SIG-M5 treated with dmso at 0.1 percent for 504 hours (cell line): ENCODE measurements at regions not wholly inside any gene's neighbourhood (a gene's known extent, or its start where the extent isn't known, plus 50 kb on each side); places are given as distances from the start of the nearest gene placed in this dataset.
A peak's percentile ranks its signal among the peaks of the same experiment; 100 is the strongest.
"Not testable (repeated sequence)": the region's sequence is repeated elsewhere in the genome, so short reads cannot be mapped to it uniquely, and the experiment has no call there.

Experiments
- DNase-seq: peaks from one replicate; lab custom pipeline; 2025; ENCODE audit not compliant: unreplicated experiment; lab: John Stamatoyannopoulos, UW

DNA sequence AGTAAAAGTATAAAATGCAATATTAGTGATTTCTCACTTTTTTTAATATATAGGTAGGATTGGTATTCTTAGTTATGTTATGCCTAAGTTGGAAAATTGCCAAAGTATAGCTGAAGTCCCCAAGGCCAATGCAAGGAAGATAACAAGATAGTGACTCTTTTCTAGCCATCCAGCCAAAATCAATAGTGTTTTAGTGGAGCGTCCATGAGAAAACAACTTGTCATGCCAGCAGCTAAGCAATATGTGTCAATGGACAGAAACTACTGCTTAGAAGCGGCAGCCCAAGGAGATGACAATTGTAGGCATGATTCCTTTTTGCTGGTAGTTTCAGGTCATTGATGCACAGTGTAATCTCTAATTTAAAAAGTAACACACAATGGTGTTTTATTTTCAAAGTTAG lies 1444.6 kb downstream of the SUCLG1 start:
- no peak for DNase-seq

DNA sequence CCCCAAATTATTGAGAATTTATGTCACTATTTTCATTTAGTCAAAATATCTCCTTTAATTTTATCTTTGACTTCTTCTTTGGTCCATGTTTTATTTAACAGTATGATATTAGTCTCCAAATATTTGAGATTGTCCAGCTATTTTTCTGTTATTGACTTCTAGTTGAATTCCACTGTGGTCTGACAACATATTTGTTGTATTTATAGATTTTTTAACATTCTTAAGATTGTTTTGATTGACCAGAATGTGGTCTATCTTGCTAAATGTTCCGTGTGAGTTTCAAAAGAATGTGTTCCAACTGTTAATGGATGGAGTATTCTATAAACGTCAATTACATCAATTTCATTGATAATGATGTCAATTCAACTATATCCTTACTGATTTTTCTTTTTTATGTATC lies 1452.1 kb downstream of the SUCLG1 start:
- DNase-seq, result no peak

DNA sequence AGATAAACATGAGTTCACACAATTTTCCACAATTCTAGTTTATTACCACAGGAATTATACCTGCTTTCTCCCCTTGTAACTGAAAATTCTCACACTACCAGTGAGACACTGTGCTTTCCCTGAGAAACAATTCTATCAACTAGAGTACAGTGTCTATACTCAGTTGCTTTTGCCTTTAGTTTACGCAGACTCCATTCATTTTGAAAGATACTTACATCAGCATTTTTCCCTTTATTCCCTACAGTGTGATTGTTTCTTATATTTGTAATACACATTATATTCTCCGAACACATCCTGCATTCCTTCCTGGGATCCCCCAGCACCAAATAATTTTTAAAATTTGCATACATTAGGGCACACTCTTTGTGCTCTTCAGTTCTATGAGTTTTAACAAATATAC lies 1455.5 kb downstream of the SUCLG1 start:
- no peak for DNase-seq

DNA sequence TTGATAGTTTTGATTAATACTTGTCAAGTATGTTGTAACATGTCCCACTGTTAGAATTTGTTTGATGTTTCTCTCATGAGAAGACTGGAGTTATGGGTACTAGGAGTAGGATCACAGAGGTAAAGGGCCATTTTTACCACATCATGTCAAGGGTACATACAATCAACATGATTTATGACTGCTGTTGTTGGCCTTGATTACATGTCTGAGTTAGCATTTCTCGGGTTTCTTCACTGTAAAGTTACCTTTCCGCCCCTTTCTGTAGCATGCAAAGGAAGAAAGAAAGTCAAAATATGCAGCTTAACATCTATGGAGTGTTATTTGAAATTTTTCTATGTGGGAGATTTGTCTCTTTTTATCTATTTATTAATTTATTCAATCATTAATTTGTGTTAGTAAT lies 1456.4 kb downstream of the SUCLG1 start:
- DNase-seq, result no peak

DNA sequence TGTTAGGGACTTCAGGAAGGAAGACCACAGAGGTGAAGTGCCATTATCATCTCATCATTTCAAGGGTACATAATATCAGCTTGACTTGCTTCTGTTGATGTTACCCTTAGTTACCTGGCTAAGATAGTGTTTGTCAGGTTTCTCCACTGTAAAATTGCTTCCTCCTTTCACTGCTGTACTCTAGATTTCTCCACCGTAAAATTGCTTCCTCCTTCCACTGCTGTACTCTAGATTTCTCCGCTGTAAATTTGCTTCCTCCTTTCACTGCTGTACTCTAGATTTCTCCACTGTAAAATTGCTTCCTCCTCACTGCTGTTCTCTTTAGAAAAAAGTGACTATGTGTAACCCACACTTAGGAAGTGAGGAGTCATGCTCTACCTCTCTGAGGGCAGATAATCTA lies 1460.3 kb downstream of the SUCLG1 start:
- peak; percentile 29 for DNase-seq

DNA sequence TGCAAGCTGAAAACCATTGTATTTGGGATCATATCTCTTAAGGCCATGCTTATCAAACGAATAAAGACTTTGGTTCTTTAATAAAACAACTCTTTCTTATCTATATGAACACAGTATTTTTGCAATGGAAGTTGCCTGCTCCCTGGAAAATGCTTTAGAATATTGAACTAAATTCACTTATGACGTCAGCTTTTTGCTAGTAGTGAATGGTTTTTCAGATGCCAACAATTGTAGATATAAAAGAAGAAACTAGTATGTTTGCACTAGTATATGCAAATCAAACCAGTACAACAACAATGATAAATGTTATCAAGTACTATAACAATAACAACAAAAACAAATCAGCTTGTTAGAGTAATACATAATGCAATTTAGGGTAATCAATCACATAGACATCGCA lies 1462.9 kb downstream of the SUCLG1 start:
- no peak for DNase-seq

DNA sequence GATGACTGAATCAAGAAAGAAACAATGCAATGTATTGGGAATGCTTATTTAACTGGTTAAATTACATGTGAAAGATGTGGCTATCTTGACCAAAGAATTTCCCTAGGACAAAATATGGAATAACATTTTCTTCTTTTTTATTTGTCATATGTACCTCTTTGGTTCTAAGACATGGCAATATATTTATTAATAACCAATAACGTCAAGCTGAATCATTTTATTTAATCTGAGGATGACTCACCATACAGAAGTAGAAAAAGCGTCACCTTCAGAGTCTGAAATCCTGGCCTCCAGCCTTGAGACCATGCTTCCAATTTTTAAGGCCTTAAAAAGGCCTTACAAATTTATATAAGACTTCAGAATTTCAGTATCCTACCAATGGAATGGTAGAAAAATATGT lies 1464.9 kb downstream of the SUCLG1 start:
- DNase-seq, result no peak

DNA sequence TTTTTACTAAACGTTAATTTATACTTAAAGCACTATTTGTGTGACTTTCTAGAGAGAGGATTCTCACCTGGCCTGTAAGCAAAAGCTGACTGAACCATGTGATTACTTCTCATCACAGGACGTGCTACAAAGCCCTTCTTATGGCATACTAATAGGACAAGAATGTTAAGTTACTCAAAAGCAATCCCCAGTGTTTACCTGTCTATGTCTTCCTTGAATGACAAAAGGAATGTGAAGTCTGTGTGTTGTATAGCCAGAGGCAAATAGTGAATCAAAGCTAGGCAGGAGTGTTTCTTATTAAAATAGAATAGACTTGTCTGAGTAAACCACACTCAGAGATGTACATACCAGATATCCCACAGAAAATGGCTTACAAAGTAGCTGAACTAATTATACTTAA lies 1465.5 kb downstream of the SUCLG1 start:
- DNase-seq, result peak; percentile 36

DNA sequence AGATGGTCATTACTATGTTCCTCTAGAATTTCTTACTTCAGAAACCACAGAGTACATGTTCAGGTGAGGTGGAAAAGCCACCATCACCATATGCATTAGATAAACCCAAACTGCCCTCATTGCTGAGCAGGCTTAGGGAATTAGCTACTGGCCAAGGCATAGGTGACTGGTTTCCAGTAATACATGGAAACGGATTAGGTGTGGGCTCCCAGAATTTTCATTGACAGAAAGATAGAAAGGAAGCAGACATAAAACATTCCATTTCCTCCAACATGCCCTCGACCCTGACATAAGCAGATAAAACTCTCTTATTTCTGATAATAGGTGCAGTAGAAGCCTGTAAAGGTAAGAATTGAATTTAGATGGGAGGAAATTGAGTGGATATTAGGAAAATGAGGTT lies 1466.1 kb downstream of the SUCLG1 start:
- DNase-seq, result no peak

DNA sequence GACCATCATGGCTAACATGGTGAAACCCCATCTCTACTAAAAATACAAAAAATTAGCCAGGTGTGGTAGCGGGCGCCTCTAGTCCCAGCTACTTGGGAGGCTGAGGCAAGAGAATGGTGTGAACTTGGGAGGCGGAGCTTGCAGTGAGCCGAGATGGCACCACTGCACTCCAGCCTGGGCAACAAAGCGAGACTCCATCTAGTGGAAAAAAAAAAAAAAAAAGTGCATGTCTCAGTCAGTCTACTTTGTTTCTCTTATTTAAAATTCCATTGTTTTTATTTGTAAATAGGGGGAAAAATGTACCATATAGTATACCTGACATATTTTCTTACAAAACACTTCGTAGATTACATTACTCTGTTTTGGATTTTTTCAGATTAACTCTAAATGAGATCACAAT lies 1471.4 kb downstream of the SUCLG1 start:
- not testable (repeated sequence) for DNase-seq

DNA sequence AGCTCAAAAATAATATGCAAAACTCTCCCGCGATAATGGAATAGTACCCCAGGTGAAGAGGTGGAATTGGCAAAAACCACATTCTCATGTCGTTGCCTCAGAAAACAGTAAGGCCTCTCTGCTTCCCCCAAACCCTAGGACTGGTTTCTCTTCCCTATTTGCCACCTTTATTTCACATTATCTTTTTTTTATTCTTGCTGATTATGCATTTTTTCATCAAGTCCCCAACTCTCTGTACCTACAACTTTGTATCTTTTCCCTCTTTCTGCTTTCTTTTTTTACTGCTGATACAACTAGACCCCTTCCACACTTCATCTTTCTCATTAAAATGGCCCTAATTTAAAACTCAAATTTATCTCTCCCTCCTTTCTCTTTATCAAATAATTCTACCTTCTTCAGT lies 1472.2 kb downstream of the SUCLG1 start:
- DNase-seq, result no peak

DNA sequence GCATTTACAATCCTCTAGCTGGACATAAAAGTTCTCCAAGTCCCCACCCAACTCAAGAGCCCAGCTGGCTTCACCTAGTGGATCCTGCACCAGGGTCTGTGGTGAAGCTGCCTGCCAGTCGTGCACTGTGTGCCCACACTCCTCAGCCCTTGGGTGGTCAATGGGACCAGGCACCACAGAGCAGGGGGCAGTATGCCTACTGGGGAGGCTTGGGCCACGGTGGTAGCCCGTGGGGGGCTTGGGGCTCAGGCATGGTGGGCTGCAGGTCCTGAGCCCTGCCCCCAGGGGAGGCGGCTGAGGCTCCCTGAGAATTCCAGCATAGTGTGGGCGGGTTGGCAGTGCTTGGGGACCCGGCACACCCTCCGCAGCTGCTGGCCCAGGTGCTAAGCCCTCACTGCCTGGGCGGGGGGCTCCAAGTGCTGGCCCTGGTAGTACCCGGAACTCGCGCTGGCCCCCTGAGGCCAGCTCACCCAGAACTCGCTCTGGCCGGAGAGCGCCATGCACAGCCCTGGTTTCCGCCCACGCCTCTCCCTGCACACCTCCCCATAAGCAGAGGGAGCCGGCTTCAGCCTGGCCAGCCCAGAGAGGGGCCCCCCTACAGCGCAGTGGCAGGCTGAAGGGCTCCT lies 1473.4 kb downstream of the SUCLG1 start:
- no peak for DNase-seq

DNA sequence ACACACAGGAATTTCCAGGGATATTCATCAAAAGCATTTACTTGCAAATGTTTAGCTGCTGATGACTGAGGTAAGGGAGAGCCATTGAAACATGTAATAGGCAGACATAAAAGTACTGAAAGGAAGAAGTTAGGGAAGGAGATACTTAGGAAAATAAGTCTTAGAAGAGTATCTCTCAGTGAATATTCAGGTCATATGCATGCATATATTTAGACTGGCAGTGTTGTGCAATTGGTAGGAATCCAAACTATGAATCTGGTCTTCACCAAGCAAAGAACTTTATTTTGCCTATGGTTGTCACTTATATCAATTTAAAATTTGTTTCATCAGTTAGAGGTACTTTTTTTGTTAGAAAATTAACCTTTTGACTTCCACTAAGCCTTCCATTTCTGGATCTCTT lies 1490.7 kb downstream of the SUCLG1 start:
- DNase-seq, result no peak

DNA sequence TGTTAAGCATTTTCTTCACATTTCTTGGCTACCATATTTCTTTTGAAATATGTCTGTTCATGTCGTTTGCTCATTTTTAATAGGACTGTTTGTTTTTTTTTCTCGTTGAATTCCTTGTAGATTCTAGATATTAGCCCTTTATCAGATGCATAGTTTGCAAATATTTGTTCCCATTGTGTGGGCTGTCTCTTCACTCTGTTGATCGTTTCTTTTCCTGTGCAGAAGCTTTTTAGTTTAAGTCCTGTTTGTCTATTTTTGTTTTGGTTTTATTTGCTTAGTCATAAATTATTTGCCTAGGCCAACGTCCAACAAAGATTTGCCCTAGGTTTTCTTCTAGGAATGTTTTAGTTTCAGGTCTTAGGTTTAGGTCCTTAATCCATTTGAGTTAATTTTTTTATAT lies 1494.7 kb downstream of the SUCLG1 start:
- no peak for DNase-seq

DNA sequence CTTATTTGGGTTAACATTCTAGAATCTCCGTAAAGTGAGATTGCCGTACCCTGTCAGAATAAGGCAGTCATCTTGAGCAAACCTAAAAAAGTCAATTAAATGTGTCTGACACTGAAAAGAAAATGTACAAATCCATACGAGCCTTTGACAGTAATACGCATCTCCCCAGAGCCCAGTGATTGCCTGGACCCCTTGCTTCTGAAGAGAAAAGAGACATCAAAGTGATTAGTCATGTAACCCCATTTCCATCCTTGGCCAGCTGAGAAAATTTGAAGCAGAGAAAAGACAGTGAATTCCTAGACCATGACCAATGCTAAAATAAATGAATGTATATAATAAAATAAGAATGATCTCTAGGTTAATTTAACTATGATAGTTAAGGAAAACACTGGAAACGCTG lies 1499.4 kb downstream of the SUCLG1 start:
- no peak for DNase-seq

DNA sequence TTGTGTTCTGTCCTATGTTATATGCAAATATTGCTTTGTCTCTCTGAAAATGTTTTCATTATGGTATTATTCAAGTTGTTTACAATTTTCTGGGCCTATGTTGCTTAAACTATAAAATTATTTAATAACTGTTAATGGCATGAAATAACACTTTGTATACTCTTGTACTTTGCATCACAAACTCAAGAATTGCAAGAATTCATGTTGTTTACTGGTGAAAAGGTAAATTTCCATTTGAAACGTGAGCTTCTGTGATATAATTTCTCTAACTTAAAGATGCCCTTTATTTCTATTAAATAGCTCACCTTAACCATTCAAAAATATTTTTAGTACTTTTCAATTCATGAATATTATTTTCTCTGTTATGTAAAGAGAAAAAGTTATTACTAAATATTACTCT lies 1504.2 kb downstream of the SUCLG1 start:
- DNase-seq, result no peak

DNA sequence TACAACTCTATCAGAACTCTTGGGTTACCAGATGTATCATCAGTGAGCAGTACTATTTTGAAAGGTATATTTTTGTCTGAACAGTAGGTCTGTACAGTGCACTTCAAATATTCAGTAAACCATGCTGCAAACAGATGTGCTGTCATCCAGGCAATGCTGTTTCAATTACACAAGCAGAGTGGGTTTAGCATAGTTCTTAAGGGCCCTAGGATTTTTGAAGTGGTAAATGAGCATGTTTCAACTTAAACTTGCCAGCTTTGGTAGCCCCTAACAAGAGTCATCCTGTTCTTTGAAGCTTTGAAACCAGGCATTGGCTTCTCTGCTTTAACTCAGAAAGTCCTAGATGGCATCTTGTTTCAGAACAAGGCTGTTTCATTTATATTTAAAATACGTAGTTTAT lies 1519.9 kb downstream of the SUCLG1 start:
- DNase-seq, result no peak

DNA sequence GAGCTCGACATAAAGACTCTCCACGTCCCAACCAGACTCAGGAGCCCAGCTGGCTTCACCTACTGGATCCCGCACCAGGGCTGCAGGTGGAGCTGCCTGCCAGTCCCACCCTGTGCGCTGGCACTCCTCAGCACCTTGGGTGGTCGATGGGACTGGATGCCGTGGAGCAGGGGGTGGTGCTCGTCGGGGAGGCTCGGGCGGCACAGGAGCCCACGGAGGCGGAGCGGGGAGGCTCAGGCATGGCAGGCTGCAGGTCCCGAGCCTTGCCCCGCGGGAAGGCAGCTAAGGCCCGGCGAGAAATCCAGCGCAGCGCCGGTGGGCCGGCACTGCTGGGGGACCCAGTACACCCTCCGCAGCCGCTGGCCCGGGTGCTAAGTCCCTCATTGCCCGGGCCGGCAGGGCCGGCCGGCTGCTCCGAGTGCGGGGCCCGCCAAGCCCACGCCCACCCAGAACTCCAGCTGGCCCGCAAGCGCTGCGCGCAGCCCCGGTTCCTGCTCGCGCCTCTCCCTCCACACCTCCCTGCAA lies 1520.7 kb downstream of the SUCLG1 start:
- not testable (repeated sequence) for DNase-seq

DNA sequence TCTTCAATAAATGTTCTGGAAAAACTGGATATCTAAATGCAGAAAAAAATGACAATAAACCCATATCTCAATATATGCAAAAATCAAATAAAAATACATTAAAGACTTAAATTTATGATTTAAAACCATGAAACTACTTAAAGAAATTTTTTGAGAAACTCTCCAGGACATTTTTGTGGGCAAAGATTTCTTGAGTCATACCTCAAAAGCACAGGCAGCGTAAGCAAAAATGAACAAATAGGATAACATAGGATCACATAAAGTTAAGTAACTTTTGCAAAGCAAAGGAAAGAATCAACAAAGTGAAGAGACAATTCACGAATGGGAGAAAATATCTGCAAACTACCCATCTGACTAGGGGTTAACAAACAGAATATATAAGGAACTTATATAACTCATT lies 1545.5 kb downstream of the SUCLG1 start:
- DNase-seq, result no peak

DNA sequence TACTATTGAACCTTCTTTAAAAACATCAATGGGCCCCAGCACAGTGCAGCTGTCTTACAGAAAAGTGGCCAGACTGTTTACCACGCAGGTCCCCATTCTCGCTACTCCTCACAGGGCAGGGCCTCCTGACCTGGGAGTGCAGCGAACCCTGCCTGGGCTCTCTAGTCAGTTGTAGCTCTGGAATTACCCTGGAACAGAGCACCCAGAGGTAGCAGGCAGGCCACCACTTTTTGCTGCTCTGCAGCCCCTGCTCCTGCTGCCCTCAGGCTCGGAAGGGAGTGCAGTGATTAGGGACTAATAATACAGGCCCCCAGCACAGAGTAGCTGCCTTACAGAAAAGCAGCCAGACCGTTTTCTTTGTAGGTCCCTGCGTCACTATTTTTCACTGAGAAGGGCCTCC lies 1563.0 kb downstream of the SUCLG1 start:
- no peak for DNase-seq

DNA sequence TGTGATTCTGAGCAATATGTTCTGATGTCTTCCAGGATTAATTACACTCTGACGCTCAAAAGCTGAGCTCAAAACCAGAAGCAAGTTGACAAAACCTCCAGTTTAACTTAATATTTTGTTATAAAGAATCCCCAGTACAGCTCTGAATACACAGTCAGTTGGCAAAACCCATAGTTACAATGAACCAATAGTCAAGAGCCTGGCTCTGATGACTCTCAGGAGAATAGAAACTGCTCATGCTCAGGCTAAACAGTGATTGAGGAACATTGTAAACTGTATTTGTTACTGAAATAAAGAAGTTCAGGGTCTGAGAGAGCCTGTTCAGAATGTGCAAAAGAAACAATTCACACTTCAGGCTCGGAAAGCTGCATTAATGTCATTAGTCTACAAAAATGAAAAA lies 1565.9 kb downstream of the SUCLG1 start:
- DNase-seq, result no peak

DNA sequence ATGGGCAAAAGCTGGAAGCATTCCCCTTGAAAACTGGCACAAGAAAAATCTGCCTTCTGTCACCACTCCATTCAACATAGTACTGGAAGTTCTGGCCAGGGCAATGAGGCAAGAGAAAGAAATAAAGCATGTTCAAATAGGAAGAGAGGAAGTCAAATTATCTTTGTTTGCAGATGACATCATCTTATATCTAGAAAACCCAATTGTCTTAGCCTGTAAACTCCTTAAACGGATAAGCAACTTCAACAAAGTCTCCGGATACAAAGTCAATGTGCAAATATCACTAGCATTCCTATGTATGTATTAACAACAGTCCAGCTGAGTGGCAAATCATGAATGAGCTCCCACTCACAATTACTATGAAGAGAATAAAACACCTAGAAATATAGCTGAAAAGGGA lies 1579.3 kb downstream of the SUCLG1 start:
- no peak for DNase-seq

DNA sequence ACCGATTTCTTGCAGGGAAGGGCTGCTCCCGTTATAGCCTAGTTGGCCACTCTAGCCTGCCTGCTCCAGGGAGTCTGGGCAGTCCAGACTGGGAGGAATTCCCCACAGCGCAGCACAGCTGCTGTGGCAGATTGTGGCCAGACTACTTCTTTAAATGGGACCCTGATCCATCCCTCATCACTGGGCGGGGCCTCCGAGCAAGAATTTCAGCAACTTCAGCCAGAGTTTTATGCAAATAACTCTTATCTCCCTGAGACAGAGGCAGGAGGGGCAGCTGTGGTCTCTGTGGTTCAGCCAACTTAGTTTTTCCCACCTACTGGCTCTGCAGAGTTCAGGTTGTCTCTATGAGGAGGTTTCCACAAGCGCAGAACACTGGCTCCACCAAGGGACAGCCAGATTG lies 1583.2 kb downstream of the SUCLG1 start:
- DNase-seq, result no peak
